ENCODE measurements at regions not wholly inside any gene's neighbourhood (a gene's known extent, or its start where the extent isn't known, plus 50 kb on each side); places are given as distances from the start of the nearest gene placed in this dataset.
A peak's percentile ranks its signal among the peaks of the same experiment; 100 is the strongest.

GRCh38 chr3:177563792-177564191, 366.5 kb upstream of the TBL1XR1 start:
- in situ Hi-C loops (cut with HindIII; ENCODE audit: extremely low pct_ligation_motif_present, low pct_unique_long_range_greater_than_20kb) (no loop called here), intact Hi-C loops (cut with micrococcal nuclease; ENCODE audit: unreplicated experiment) (no loop called here)
- H4K20me1 ChIP-seq (ENCODE audit: insufficient read depth, low read length), result no peaks in the 10 kb centered on the region
- H3K36me3 ChIP-seq (replicated peaks in 1 of 2; ENCODE audit: control insufficient read depth in 1 of 2, insufficient read depth in 2 of 2, low read length in 2 of 2), result no peaks in the 10 kb centered on the region
- H3K9me3 ChIP-seq (ENCODE audit: low read length), result no peaks in the 10 kb centered on the region
- CTCF ChIA-PET (ENCODE audit: low intra/inter-chr PET ratio, low total read pairs), result no interaction called here
- no peaks in the 10 kb centered on the region; a peak in 1 of 5 replicates for H3K27me3 ChIP-seq (ENCODE audit: control insufficient read depth in 1 of 2, insufficient read depth in 2 of 2, low read length in 2 of 2)
- TF ChIP-seq DNMT3B (CRISPR knock-in tag; conservative IDR thresholded peaks at IDR 0.05) (no peak), KDM6A (CRISPR knock-in tag; IDR thresholded peaks at IDR 0.05; ENCODE audit: low read depth) (no peak), ZNF510 (CRISPR knock-in tag; IDR thresholded peaks at IDR 0.05; ENCODE audit: low read depth) (no peak)
- WGBS (ENCODE audit: low lambda C conversion rate), result 52% methylated on average over 3 of the region's 3 CpGs
- H3K4me1 ChIP-seq (ENCODE audit: insufficient read depth, low read length), result peaks cover 14% of the 10 kb centered on the region
- no peak overlapping the region for H2AFZ ChIP-seq (ENCODE audit: low read length)
- no peak overlapping the region for H3K4me3 ChIP-seq (replicated peaks in 1 of 3; ENCODE audit: insufficient read depth in 1 of 3, low read depth in 2 of 3, low read length in 3 of 3)
- POLR2A ChIA-PET, result no interaction called here
- ATAC-seq (no peak), DNase-seq (ENCODE audit: low spot score) (no peak), FAIRE-seq (no peak)
- no peak overlapping the region for H3K4me2 ChIP-seq (ENCODE audit: low read depth, low read length)
- H3K27ac ChIP-seq (ENCODE audit: extremely low read length, insufficient read depth, low read length), result no peak overlapping the region
- BruUV-seq (replicated peaks), result no TSS peak
- no peak overlapping the region for H3K9ac ChIP-seq (ENCODE audit: insufficient read depth, low read depth, low read length)
- no peaks in the 10 kb centered on the region for H3K79me2 ChIP-seq (ENCODE audit: insufficient read depth, low read length)

GRCh38 chr3:177565981-177566380, 368.7 kb upstream of the TBL1XR1 start:
- no peaks in the 10 kb centered on the region for H3K9me3 ChIP-seq (ENCODE audit: low read length)
- intact Hi-C loops (cut with micrococcal nuclease; ENCODE audit: unreplicated experiment) (no loop called here), in situ Hi-C loops (cut with HindIII; ENCODE audit: extremely low pct_ligation_motif_present, low pct_unique_long_range_greater_than_20kb) (no loop called here)
- no peaks in the 10 kb centered on the region for H3K36me3 ChIP-seq (replicated peaks in 1 of 2; ENCODE audit: control insufficient read depth in 1 of 2, insufficient read depth in 2 of 2, low read length in 2 of 2)
- H2AFZ ChIP-seq (ENCODE audit: low read length), result no peak overlapping the region
- FAIRE-seq (no peak), DNase-seq (ENCODE audit: low spot score) (no peak), ATAC-seq (no peak)
- no TSS peak for BruUV-seq (replicated peaks)
- ChIA-PET CTCF (ENCODE audit: low intra/inter-chr PET ratio, low total read pairs) (no interaction called here), POLR2A (no interaction called here)
- H3K4me3 ChIP-seq (replicated peaks in 1 of 3; ENCODE audit: insufficient read depth in 1 of 3, low read depth in 2 of 3, low read length in 3 of 3), result no peak overlapping the region
- 49% methylated on average over 2 of the region's 2 CpGs for WGBS (ENCODE audit: low lambda C conversion rate)
- no peak overlapping the region for H3K9ac ChIP-seq (ENCODE audit: insufficient read depth, low read depth, low read length)
- no peaks in the 10 kb centered on the region; a peak in 1 of 5 replicates for H3K27me3 ChIP-seq (ENCODE audit: control insufficient read depth in 1 of 2, insufficient read depth in 2 of 2, low read length in 2 of 2)
- no peaks in the 10 kb centered on the region for H3K4me1 ChIP-seq (ENCODE audit: insufficient read depth, low read length)
- no peaks in the 10 kb centered on the region for H4K20me1 ChIP-seq (ENCODE audit: insufficient read depth, low read length)
- H3K4me2 ChIP-seq (ENCODE audit: low read depth, low read length), result no peak overlapping the region
- TF ChIP-seq CHD4 (IDR thresholded peaks at IDR 0.05; ENCODE audit: borderline replicate concordance, low read length) (no peak), ATF7 (IDR thresholded peaks at IDR 0.05) (peak; percentile 78), ATF7 (CRISPR knock-in tag; IDR thresholded peaks at IDR 0.05) (no peak)
- H3K79me2 ChIP-seq (ENCODE audit: insufficient read depth, low read length), result no peaks in the 10 kb centered on the region
- H3K27ac ChIP-seq (ENCODE audit: extremely low read length, insufficient read depth, low read length), result no peak overlapping the region
